ENCODE measurements at regions not wholly inside any gene's neighbourhood (a gene's known extent, or its start where the extent isn't known, plus 50 kb on each side); places are given as distances from the start of the nearest gene placed in this dataset.

DNA sequence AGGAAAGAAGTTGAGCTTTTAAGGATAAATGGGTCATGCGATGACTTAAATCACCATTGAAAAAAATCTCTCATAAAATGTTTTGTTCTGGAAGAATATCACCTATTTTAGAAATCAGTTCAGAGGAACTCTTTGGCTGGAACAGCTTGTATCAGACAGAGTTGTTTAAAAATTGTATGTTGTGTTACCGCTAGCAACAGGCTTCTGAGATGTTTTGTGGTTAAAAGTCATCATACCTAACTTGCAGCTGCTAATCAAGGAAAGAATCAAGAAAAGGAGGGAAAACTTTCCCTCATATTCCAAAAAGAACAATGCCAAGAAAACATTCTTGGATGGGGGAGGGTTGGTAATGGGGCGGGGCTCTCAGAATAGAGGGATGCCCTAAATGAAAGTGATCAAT lies 220.7 kb upstream of the CITED2 start:
- no peak for TF ChIP-seq SP2 (IDR thresholded peaks at IDR 0.05; ENCODE audit: extremely low read depth, low read depth, low read length, poor library complexity, severe bottlenecking)
- TF ChIP-seq ARNT (IDR thresholded peaks at IDR 0.05) = no peak
- TF ChIP-seq NFRKB (IDR thresholded peaks at IDR 0.05; ENCODE audit: low read depth) = no peak
- TF ChIP-seq FOS (IDR thresholded peaks at IDR 0.05; ENCODE audit: extremely low read depth, insufficient read length) = no peak
- TF ChIP-seq, protein P1, sequence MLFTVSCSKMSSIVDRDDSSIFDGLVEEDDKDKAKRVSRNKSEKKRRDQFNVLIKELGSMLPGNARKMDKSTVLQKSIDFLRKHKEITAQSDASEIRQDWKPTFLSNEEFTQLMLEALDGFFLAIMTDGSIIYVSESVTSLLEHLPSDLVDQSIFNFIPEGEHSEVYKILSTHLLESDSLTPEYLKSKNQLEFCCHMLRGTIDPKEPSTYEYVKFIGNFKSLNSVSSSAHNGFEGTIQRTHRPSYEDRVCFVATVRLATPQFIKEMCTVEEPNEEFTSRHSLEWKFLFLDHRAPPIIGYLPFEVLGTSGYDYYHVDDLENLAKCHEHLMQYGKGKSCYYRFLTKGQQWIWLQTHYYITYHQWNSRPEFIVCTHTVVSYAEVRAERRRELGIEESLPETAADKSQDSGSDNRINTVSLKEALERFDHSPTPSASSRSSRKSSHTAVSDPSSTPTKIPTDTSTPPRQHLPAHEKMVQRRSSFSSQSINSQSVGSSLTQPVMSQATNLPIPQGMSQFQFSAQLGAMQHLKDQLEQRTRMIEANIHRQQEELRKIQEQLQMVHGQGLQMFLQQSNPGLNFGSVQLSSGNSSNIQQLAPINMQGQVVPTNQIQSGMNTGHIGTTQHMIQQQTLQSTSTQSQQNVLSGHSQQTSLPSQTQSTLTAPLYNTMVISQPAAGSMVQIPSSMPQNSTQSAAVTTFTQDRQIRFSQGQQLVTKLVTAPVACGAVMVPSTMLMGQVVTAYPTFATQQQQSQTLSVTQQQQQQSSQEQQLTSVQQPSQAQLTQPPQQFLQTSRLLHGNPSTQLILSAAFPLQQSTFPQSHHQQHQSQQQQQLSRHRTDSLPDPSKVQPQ (CRISPR knock-in tag; IDR thresholded peaks at IDR 0.05; ENCODE audit: borderline replicate concordance) = no peak
- TF ChIP-seq SMAD1 (IDR thresholded peaks at IDR 0.05; ENCODE audit: low read depth, low read length, partially characterized antibody) = no peak
- TF ChIP-seq TARDBP (IDR thresholded peaks at IDR 0.05) = no peak
- TF ChIP-seq POLR2G (IDR thresholded peaks at IDR 0.05; ENCODE audit: low read depth, low read length) = no peak
- TF ChIP-seq, protein P2, sequence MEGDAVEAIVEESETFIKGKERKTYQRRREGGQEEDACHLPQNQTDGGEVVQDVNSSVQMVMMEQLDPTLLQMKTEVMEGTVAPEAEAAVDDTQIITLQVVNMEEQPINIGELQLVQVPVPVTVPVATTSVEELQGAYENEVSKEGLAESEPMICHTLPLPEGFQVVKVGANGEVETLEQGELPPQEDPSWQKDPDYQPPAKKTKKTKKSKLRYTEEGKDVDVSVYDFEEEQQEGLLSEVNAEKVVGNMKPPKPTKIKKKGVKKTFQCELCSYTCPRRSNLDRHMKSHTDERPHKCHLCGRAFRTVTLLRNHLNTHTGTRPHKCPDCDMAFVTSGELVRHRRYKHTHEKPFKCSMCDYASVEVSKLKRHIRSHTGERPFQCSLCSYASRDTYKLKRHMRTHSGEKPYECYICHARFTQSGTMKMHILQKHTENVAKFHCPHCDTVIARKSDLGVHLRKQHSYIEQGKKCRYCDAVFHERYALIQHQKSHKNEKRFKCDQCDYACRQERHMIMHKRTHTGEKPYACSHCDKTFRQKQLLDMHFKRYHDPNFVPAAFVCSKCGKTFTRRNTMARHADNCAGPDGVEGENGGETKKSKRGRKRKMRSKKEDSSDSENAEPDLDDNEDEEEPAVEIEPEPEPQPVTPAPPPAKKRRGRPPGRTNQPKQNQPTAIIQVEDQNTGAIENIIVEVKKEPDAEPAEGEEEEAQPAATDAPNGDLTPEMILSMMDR (IDR thresholded peaks at IDR 0.05 in 2 of 3, conservative IDR thresholded peaks at IDR 0.05 in 1 of 3; ENCODE audit: insufficient read depth in 2 of 3, low read depth in 1 of 3, low read length in 3 of 3) = no peak
- no peak for TF ChIP-seq RAD21 (CRISPR knock-in tag; conservative IDR thresholded peaks at IDR 0.05 in 1 of 2, IDR thresholded peaks at IDR 0.05 in 1 of 2)

All from K562 (cell line).